SJCRH30 (cell line): ENCODE measurements at regions not wholly inside any gene's neighbourhood (a gene's known extent, or its start where the extent isn't known, plus 50 kb on each side); places are given as distances from the start of the nearest gene placed in this dataset.
A peak's percentile ranks its signal among the peaks of the same experiment; 100 is the strongest.

Source experiments
- DNase-seq, 2 experiments: peaks; one replicate each; pipeline ENCODE4 v3.0.0-alpha.2; 2015 to 2020
- H3K27ac ChIP-seq: fragments of 250-450 bp; sonication (Bioruptor Pico); 2 replicates; pipeline ENCODE4 v1.5.1; 2020; ENCODE audit warnings: mild to moderate bottlenecking, moderate library complexity
- H3K27me3 ChIP-seq: fragments of 250-450 bp; sonication (Bioruptor Pico); 2 replicates; pipeline ENCODE4 v1.5.1; 2020; ENCODE audit warnings: mild to moderate bottlenecking, moderate library complexity
- H3K36me3 ChIP-seq: fragments of 250-450 bp; sonication (Bioruptor Pico); 2 replicates; pipeline ENCODE4 v1.5.1; 2020; ENCODE audit warnings: mild to moderate bottlenecking, moderate library complexity
- H3K4me1 ChIP-seq: fragments of 250-450 bp; sonication (Bioruptor Pico); 2 replicates; pipeline ENCODE4 v1.5.1; 2020; ENCODE audit warnings: mild to moderate bottlenecking, moderate library complexity
- H3K4me3 ChIP-seq: fragments of 250-450 bp; sonication (Bioruptor Pico); 2 replicates; pipeline ENCODE4 v1.5.1; 2020; ENCODE audit warnings: mild to moderate bottlenecking, moderate library complexity
- H3K9me3 ChIP-seq: fragments of 250-450 bp; sonication (Bioruptor Pico); replicated peaks from 2 replicates; pipeline ENCODE4 v1.5.1; 2020; ENCODE audit warnings: mild to moderate bottlenecking, moderate library complexity

DNA sequence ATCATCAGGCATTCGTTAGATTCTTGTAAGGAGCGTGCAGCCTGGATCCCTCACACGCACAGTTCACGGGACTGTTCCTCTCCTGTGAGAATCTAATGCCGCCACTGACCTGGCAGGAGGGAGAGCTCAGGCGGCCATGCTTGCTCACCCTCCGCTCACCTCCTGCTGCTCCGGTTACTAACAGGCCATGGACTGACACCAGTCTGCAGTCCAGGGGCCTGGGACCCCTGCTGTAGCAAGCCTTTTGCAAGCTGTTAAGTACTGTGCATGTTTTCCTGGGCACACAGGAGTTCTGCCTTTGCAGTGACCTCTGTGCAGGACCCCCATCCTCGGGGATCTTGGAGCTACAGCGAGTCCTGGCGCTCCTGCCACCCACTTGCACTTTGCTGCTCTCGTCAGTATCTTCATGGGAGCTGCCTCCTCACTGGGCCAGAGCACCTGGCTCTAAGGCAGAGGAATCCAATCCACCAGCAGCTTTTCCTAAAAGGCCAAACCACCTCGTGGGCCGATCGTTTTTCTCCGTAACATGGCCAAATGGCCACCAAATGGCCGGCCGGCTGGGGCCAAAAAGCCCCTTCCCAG is 230.6 kb downstream of the FOXL1 start:
- no peak for DNase-seq
- H3K4me3 ChIP-seq: no peak overlapping the region
- H3K9me3 ChIP-seq: no peaks in the 10 kb centered on the region
- no peaks in the 10 kb centered on the region for H3K27me3 ChIP-seq
- no peak overlapping the region for H3K27ac ChIP-seq
- peaks cover 25% of the 10 kb centered on the region for H3K4me1 ChIP-seq
- H3K36me3 ChIP-seq: no peaks in the 10 kb centered on the region

DNA sequence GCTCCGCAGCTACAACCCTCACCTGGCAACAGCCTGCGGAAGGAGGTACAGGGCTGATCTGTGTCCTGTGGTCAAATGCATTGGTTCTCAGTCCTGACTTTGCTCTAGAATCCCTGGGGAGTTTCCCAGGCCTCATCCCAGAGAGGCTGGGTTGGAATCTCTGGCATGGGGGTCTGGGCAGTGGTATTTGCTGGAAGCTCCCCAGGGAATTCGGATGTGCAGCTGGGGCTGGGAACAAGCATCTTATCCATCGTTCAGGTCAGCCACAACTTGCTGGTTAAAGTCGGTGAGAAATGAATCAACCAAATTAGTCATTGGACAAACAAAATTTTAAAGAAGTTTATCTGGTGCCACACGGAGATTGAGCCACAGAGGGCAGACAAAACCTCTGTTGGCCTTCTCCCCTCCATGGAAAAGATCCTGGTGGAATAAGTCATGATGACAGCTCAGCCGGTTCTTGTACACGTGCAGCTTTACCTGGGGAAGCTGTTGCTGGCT is 231.2 kb downstream of the FOXL1 start:
- no peak overlapping the region for H3K27ac ChIP-seq
- H3K4me3 ChIP-seq: no peak overlapping the region
- DNase-seq: peak; percentile 43 to 64
- H3K4me1 ChIP-seq: peaks cover 25% of the 10 kb centered on the region
- H3K36me3 ChIP-seq: no peaks in the 10 kb centered on the region
- no peaks in the 10 kb centered on the region for H3K27me3 ChIP-seq
- no peaks in the 10 kb centered on the region for H3K9me3 ChIP-seq

DNA sequence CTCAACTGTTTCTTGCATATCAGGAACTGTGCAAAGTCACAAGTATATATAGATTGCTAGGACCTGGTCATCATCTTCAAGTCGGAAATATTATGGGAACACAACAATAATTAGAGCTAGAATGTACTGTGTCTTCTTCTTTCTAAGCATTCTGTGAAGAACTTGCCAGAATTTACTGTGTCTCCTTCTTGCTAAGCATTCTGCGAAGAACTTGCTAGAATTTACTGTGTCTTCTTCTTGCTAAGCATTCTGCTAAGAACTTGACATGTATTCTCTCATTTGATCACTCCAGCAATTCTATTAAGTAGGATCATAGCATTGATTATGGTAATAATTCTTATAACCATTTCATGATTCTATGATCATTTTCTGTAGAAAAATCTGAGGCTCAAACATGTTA is 231.7 kb downstream of the FOXL1 start:
- no peak for DNase-seq
- Histone ChIP-seq H3K4me1 (peaks cover 25% of the 10 kb centered on the region), H3K27me3 (no peaks in the 10 kb centered on the region)

GRCh38 chr16:86812363-86812970 is 234.1 kb downstream of the FOXL1 start:
- no peak overlapping the region for H3K27ac ChIP-seq
- H3K36me3 ChIP-seq: no peaks in the 10 kb centered on the region
- H3K9me3 ChIP-seq: no peaks in the 10 kb centered on the region
- no peaks in the 10 kb centered on the region for H3K27me3 ChIP-seq
- H3K4me3 ChIP-seq: no peak overlapping the region
- peaks cover 35% of the 10 kb centered on the region for H3K4me1 ChIP-seq
- no peak for DNase-seq

More for the DNA sequence above, 231.7 kb downstream of the FOXL1 start:
- Histone ChIP-seq H3K9me3 (no peaks in the 10 kb centered on the region), H3K27ac (no peak overlapping the region), H3K36me3 (no peaks in the 10 kb centered on the region), H3K4me3 (no peak overlapping the region)

DNA sequence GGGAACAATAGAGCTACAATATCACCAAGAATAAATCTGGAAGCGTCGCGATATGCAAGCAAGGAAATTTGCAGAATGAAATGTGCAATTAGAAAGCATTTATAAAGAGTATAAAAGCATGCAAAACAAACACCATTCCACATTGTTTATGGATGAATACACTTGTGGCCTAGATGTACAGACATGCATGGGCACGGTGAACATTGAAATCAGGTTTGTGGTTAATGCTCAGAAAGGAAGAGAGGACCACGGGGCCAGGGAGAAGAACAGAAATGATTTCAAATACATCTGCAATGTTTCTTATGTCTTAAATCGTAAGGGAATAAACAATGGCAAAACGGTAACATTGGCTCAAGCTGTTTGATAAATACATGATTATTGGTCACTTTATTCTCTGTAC is 235.9 kb downstream of the FOXL1 start:
- H3K27ac ChIP-seq: no peak overlapping the region
- H3K4me3 ChIP-seq: no peak overlapping the region
- no peaks in the 10 kb centered on the region for H3K27me3 ChIP-seq
- no peaks in the 10 kb centered on the region for H3K9me3 ChIP-seq
- H3K36me3 ChIP-seq: no peaks in the 10 kb centered on the region
- no peak for DNase-seq
- peaks cover 37% of the 10 kb centered on the region for H3K4me1 ChIP-seq

DNA sequence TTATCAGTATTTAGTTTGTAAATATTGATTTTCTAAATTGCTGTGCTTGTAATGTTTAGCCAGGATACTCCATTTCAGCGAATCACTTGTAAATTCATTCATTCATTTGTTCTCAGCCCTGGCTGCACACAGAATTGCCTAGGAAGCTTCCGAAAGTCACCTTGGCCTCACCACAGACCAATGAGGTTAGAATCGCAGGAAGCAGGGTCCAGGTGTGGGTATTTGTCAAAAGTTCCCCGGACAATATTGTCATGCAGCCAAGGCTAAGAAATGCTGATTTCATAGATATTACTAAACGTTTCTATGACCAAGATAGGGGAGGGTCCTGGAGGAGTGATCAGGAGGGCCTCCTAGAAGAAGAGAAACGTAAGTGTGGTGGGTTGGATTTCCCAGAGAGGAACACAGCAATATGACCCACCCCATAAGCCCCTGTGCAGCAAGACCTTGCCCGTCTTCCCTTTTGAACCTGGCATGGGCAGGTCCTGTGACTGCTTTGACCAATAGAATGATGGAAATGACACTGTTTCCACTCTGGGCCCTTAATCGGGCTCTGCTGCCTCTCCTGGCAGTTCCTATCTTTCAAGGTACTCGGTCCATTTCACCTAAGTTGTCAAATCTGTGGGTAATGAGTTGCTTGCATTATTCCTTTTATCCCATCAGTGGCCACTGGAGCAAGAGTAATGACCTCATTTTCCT is 238.7 kb downstream of the FOXL1 start:
- no peak overlapping the region for H3K4me3 ChIP-seq
- H3K9me3 ChIP-seq: no peaks in the 10 kb centered on the region
- H3K27me3 ChIP-seq: no peaks in the 10 kb centered on the region
- H3K36me3 ChIP-seq: no peaks in the 10 kb centered on the region
- H3K4me1 ChIP-seq: peaks cover 52% of the 10 kb centered on the region
- DNase-seq: no peak
- H3K27ac ChIP-seq: peak overlapping the region; percentile 99

- no peaks in the 10 kb centered on the region for H3K9me3 ChIP-seq
- peak overlapping the region; percentile 49 for H3K4me3 ChIP-seq
- H3K27me3 ChIP-seq: no peaks in the 10 kb centered on the region
- peaks cover 68% of the 10 kb centered on the region for H3K4me1 ChIP-seq
- DNase-seq: peak; percentile 78 to 90
- H3K27ac ChIP-seq: peak overlapping the region; percentile 99
- H3K36me3 ChIP-seq: no peaks in the 10 kb centered on the region
These were observed 240.6 kb downstream of the FOXL1 start for GRCh38 chr16:86818671-86819532.

- H3K36me3 ChIP-seq: no peaks in the 10 kb centered on the region
- peaks cover 74% of the 10 kb centered on the region for H3K4me1 ChIP-seq
- H3K4me3 ChIP-seq: peak overlapping the region; percentile 49
- H3K9me3 ChIP-seq: no peaks in the 10 kb centered on the region
- H3K27ac ChIP-seq: peak overlapping the region; percentile 99
- peak; percentile 63 to 75 for DNase-seq
- H3K27me3 ChIP-seq: no peaks in the 10 kb centered on the region
These were observed 241.2 kb downstream of the FOXL1 start for GRCh38 chr16:86819533-86819892.

GRCh38 chr16:86821895-86822294 is 243.5 kb downstream of the FOXL1 start:
- H3K4me1 ChIP-seq: peaks cover 73% of the 10 kb centered on the region
- DNase-seq: peak; percentile 75 to 77
- no peaks in the 10 kb centered on the region for H3K27me3 ChIP-seq
- H3K9me3 ChIP-seq: no peaks in the 10 kb centered on the region
- H3K36me3 ChIP-seq: no peaks in the 10 kb centered on the region
- no peak overlapping the region for H3K4me3 ChIP-seq
- H3K27ac ChIP-seq: peak overlapping the region; percentile 99

- Histone ChIP-seq H3K9me3 (no peaks in the 10 kb centered on the region), H3K4me1 (peaks cover 68% of the 10 kb centered on the region), H3K4me3 (no peak overlapping the region), H3K36me3 (no peaks in the 10 kb centered on the region), H3K27ac (peak overlapping the region; percentile 5), H3K27me3 (no peaks in the 10 kb centered on the region)
- DNase-seq: no peak
These were observed 244.8 kb downstream of the FOXL1 start for GRCh38 chr16:86823125-86823524.

DNA sequence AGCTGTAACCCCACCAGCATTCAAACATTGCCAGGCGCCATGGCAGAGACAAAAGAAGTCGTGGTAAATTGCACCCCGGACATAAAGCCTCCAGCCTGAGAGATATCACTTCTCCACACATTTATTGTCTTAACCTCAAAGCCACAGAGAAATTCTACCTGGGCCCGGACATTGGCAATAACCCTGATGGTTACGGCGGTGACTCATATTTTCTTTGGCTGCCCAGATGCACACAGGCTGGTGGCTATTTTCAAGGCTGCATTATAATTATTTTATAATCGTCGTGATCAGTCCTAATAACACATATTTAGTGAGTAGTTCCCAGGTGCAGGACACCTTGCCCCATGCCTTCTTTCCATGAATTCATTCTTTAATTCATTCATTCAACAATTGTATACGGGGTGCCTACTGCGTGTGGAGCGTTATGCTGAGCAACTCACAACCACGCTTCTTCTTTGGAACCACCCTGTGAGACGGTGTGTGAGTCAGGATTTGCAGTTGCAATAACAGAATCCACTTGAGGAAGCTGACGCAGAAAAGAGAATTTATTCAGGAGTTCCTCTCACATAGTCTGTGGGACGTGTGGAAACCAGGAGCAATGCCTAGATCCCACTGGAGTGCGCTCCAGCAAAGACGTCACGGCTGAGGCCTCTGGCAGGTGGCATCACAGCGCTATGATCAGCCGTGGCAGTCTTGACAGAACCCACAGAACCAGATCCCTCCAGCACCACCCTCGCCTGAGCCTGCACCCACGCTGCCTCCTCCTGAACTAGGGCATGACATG is 245.7 kb downstream of the FOXL1 start:
- no peaks in the 10 kb centered on the region for H3K27me3 ChIP-seq
- peak in 1 of 2 experiments; percentile 40 for DNase-seq
- H3K27ac ChIP-seq: peak overlapping the region; percentile 5
- H3K36me3 ChIP-seq: no peaks in the 10 kb centered on the region
- H3K9me3 ChIP-seq: no peaks in the 10 kb centered on the region
- no peak overlapping the region for H3K4me3 ChIP-seq
- H3K4me1 ChIP-seq: peaks cover 63% of the 10 kb centered on the region

- no peaks in the 10 kb centered on the region for H3K27me3 ChIP-seq
- DNase-seq: no peak
- no peaks in the 10 kb centered on the region for H3K9me3 ChIP-seq
- H3K36me3 ChIP-seq: no peaks in the 10 kb centered on the region
- no peak overlapping the region; the same call in 1 of the 2 replicates for H3K27ac ChIP-seq
- peaks cover 58% of the 10 kb centered on the region for H3K4me1 ChIP-seq
- no peak overlapping the region; the same call in 1 of the 2 replicates for H3K4me3 ChIP-seq
These were observed 246.5 kb downstream of the FOXL1 start for GRCh38 chr16:86824751-86825296.

- H3K36me3 ChIP-seq: no peaks in the 10 kb centered on the region
- no peak overlapping the region for H3K4me3 ChIP-seq
- no peak overlapping the region for H3K27ac ChIP-seq
- H3K9me3 ChIP-seq: no peaks in the 10 kb centered on the region
- H3K4me1 ChIP-seq: peaks cover 50% of the 10 kb centered on the region
- no peak for DNase-seq
- no peaks in the 10 kb centered on the region for H3K27me3 ChIP-seq
These were observed 247.3 kb downstream of the FOXL1 start for GRCh38 chr16:86825631-86826030.

DNA sequence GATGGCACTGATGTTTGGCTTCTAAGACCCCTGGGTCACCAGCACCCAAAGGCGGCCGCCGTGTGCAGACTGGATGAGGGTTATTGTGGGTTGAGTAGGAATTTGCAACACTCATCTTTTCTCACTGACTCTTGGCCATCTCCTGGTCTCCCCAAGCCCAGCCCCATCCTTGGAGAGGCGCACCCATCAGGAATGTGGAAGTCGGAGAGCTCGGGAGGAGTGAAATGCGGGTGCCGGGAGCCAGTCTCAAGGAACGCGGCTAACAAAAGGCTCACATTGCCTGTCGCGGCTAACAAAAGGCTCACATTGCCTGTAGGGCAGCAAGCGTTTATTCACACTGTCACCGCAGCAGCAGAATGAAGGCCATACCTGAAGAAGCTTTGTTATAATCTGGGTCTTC is 248.6 kb downstream of the FOXL1 start:
- H3K4me1 ChIP-seq: peaks cover 38% of the 10 kb centered on the region
- H3K4me3 ChIP-seq: no peak overlapping the region
- H3K27ac ChIP-seq: no peak overlapping the region
- no peaks in the 10 kb centered on the region for H3K36me3 ChIP-seq
- no peaks in the 10 kb centered on the region for H3K9me3 ChIP-seq
- H3K27me3 ChIP-seq: no peaks in the 10 kb centered on the region
- DNase-seq: no peak
